Endothelial cell of umbilical vein (primary cell): ENCODE measurements at regions not wholly inside any gene's neighbourhood (a gene's known extent, or its start where the extent isn't known, plus 50 kb on each side); places are given as distances from the start of the nearest gene placed in this dataset.

Experiments
- BruUV-seq: library from RNA; stranded (reverse); fragments of 400-500 nt; replicated peaks from 2 replicates; lab custom pipeline; 2021; lab: Mats Ljungman, UMichigan
- CTCF ChIA-PET: fragments of 300-600, 350-600 bp; sonication (Branson Sonifier 250); formaldehyde crosslinking; loops from one replicate; lab custom pipeline; 2021; ENCODE audit warnings: antibody characterized with exemption, inconsistent platforms; lab: Charles Lee
- POLR2A ChIA-PET: fragments of 300-600, 350-600 bp; sonication (Branson Sonifier 250); formaldehyde crosslinking; loops from one replicate; lab custom pipeline; 2021; ENCODE audit warnings: antibody characterized with exemption, inconsistent platforms; lab: Charles Lee
- DNase-seq: peaks from one replicate; pipeline ENCODE4 v3.0.0-alpha.2; 2011; ENCODE audit warnings: low read depth, low spot score
- FAIRE-seq: peaks from 2 replicates; lab custom pipeline; 2011; peaks lifted over from hg19 to GRCh38; lab: Jason Lieb, UNC
- H2AFZ ChIP-seq: 2 replicates; pipeline ENCODE4 v1.6.0; 2012; ENCODE audit warnings: low read depth, low read length, control low read depth, inconsistent platforms
- H3K27ac ChIP-seq: 2 replicates; pipeline ENCODE4 v1.5.1; 2011; ENCODE audit warnings: low read depth, mild to moderate bottlenecking, control low read depth, low read length, moderate library complexity; ENCODE audit not compliant: insufficient read depth
- H3K27me3 ChIP-seq, 2 experiments: 2 replicates each; pipeline versions ENCODE4 v1.6.0 to v1.6.1; 2011; ENCODE audit warnings: low read length in 2 of 2, mixed read lengths in 1 of 2; ENCODE audit not compliant: control insufficient read depth in 2 of 2, insufficient read depth in 2 of 2
- H3K36me3 ChIP-seq, 2 experiments: 2 replicates in 1 of 2; 3 replicates in 1 of 2; pipeline ENCODE4 v1.5.1; 2011; ENCODE audit warnings: low read length in 2 of 2, mild to moderate bottlenecking in 1 of 2, moderate library complexity in 1 of 2; ENCODE audit not compliant: control insufficient read depth in 2 of 2, insufficient read depth in 2 of 2; ENCODE audit errors: extremely low read depth in 1 of 2
- H3K4me1 ChIP-seq: 3 replicates; pipeline ENCODE4 v1.5.1; 2011; ENCODE audit warnings: mild to moderate bottlenecking, low read length; ENCODE audit not compliant: control insufficient read depth, insufficient read depth; ENCODE audit errors: extremely low read depth
- H3K4me2 ChIP-seq: 2 replicates; pipeline ENCODE4 v1.6.1; 2011; ENCODE audit warnings: low read length, control low read depth, mixed read lengths; ENCODE audit not compliant: insufficient read depth
- H3K4me3 ChIP-seq, 3 experiments: fragments of 200-600 bp in 1 of 3; sonication (generic), shearing (Covaris generic) in 1 of 3; replicated peaks in 1 of 3; 2 replicates each; pipeline ENCODE4 v1.5.1; 2011 to 2016; ENCODE audit warnings: control low read depth in 3 of 3, low read length in 3 of 3, mild to moderate bottlenecking in 2 of 3, inconsistent platforms in 1 of 3, low read depth in 1 of 3, moderate library complexity in 1 of 3; ENCODE audit not compliant: insufficient read depth in 1 of 3
- H3K79me2 ChIP-seq: 2 replicates; pipeline ENCODE4 v1.6.0; 2012; ENCODE audit warnings: low read length, inconsistent platforms; ENCODE audit not compliant: control insufficient read depth, insufficient read depth
- H3K9ac ChIP-seq: replicated peaks from 2 replicates; pipeline ENCODE3; 2011; ENCODE audit warnings: low read length, control low read depth; ENCODE audit not compliant: insufficient read depth; ENCODE audit errors: extremely low read depth
- H3K9me1 ChIP-seq: replicated peaks from 3 replicates; pipeline ENCODE4 v1.6.0; 2011; ENCODE audit warnings: mild to moderate bottlenecking, low read length; ENCODE audit not compliant: control insufficient read depth, insufficient read depth; ENCODE audit errors: extremely low read depth
- H3K9me3 ChIP-seq: replicated peaks from 2 replicates; pipeline ENCODE4 v1.5.1; 2012; ENCODE audit warnings: low read length, inconsistent platforms; ENCODE audit not compliant: control insufficient read depth, insufficient read depth
- H4K20me1 ChIP-seq: replicated peaks from 2 replicates; pipeline ENCODE3; 2011; ENCODE audit warnings: mild to moderate bottlenecking, low read length; ENCODE audit not compliant: control insufficient read depth, insufficient read depth; ENCODE audit errors: extremely low read depth
- EZH2 ChIP-seq: IDR thresholded peaks from 2 replicates; pipeline ENCODE4 v1.6.1; 2012; ENCODE audit warnings: borderline replicate concordance, low read depth, mild to moderate bottlenecking, moderate library complexity, low read length, inconsistent platforms; ENCODE audit not compliant: severe bottlenecking
- FOS ChIP-seq: IDR thresholded peaks from 2 replicates; pipeline ENCODE4 v1.6.1; 2011; ENCODE audit warnings: mild to moderate bottlenecking, low read length, moderate library complexity, borderline replicate concordance; ENCODE audit not compliant: insufficient read depth
- GATA2 ChIP-seq: IDR thresholded peaks from 2 replicates; pipeline ENCODE4 v1.7.0; 2011; ENCODE audit warnings: low read depth, mild to moderate bottlenecking, moderate library complexity, mixed read lengths, low read length; ENCODE audit not compliant: insufficient read length, insufficient read depth
- JUN ChIP-seq: IDR thresholded peaks from 2 replicates; pipeline ENCODE4 v1.6.1; 2011; ENCODE audit warnings: borderline replicate concordance, low read depth; ENCODE audit not compliant: insufficient read length, insufficient read depth
- MYC ChIP-seq: IDR thresholded peaks from one replicate; pipeline ENCODE4 v1.6.1; 2011; ENCODE audit warnings: mild to moderate bottlenecking, low read depth, low read length
- POLR2A ChIP-seq: IDR thresholded peaks from 2 replicates; pipeline ENCODE4 v1.6.1; 2012; ENCODE audit warnings: low read depth, mild to moderate bottlenecking, control low read depth, low read length
- POLR2AphosphoS5 ChIP-seq: IDR thresholded peaks from 2 replicates; pipeline ENCODE4 v1.6.1; 2012; ENCODE audit warnings: low read depth, mild to moderate bottlenecking, control low read depth, low read length, moderate library complexity; ENCODE audit not compliant: insufficient read depth
- dilution Hi-C: fragments of 300-500 bp; cut with MboI; formaldehyde crosslinking; loops from one replicate; pipeline ENCODE4 v1.15.0; 2019; ENCODE audit warnings: low sequenced_read_pairs; ENCODE audit not compliant: extremely low pct_ligation_motif_present
- intact Hi-C: fragments of 100-400 bp; cut with micrococcal nuclease; formaldehyde crosslinking; loops from one replicate; pipeline ENCODE4 v1.10.0; 2022
- TF ChIP-seq, protein P1 (sequence below), 2 donors: IDR thresholded peaks; 1 replicate in 1 of 2; 2 replicates in 1 of 2; pipeline ENCODE4 v1.5.1; 2011; ENCODE audit warnings: low read length in 2 of 2, mild to moderate bottlenecking in 2 of 2, moderate library complexity in 2 of 2, control low read depth in 1 of 2, inconsistent platforms in 1 of 2, low read depth in 1 of 2; ENCODE audit not compliant: insufficient read depth in 1 of 2; ENCODE audit errors: extremely low read depth in 1 of 2
- TF ChIP-seq, protein P2 (sequence below): IDR thresholded peaks from 2 replicates; pipeline ENCODE4 v1.6.1; 2011; ENCODE audit not compliant: insufficient read depth, insufficient read length

DNA sequence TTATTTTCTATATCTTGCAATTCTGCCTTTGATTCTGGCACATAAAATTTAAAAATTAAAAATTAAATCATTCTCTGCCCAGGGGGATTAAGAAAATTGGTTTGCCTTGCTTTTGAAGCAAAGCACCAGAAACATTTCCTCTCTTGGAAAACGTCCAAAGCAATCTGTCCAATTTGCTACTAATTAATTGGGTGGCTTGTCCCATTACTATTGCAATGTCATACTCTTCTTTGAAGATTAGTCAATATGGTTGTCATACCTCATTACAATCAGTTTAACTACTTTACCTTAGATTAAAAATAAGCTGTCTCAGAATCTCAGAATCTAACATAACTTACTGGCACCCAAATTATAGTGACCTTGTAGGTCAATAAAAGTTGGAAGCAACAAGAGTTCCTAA is 208.8 kb downstream of the TMA16 start:
- no peaks in the 10 kb centered on the region for H3K9me3 ChIP-seq
- no peak overlapping the region for H2AFZ ChIP-seq
- H4K20me1 ChIP-seq, result no peaks in the 10 kb centered on the region
- H3K4me1 ChIP-seq, result no peaks in the 10 kb centered on the region
- dilution Hi-C loops, result no loop called here
- intact Hi-C loops, result no loop called here
- H3K9ac ChIP-seq, result no peak overlapping the region
- H3K4me3 ChIP-seq, result no peak overlapping the region
- POLR2A ChIA-PET, result no interaction called here
- no peak for TF ChIP-seq GATA2
- no peak for TF ChIP-seq MYC
- no peak for TF ChIP-seq EZH2
- FAIRE-seq (no peak), DNase-seq (no peak)
- no peaks in the 10 kb centered on the region for H3K79me2 ChIP-seq
- H3K27me3 ChIP-seq, result no peaks in the 10 kb centered on the region
- no peak overlapping the region for H3K27ac ChIP-seq
- no peaks in the 10 kb centered on the region for H3K36me3 ChIP-seq
- H3K4me2 ChIP-seq, result no peak overlapping the region
- no TSS peak for BruUV-seq
- CTCF ChIA-PET, result no interaction called here
- H3K9me1 ChIP-seq, result no peaks in the 10 kb centered on the region

GRCh38 chr4:163707873-163708272 is 213.4 kb downstream of the TMA16 start:
- Histone ChIP-seq H3K36me3 (no peaks in the 10 kb centered on the region), H3K4me2 (no peak overlapping the region), H3K27ac (no peak overlapping the region), H3K9me3 (no peaks in the 10 kb centered on the region), H2AFZ (no peak overlapping the region), H3K4me3 (no peak overlapping the region), H4K20me1 (no peaks in the 10 kb centered on the region), H3K9ac (no peak overlapping the region), H3K79me2 (no peaks in the 10 kb centered on the region), H3K27me3 (no peaks in the 10 kb centered on the region), H3K4me1 (no peaks in the 10 kb centered on the region), H3K9me1 (no peaks in the 10 kb centered on the region)
- dilution Hi-C loops (no loop called here), intact Hi-C loops (no loop called here)
- BruUV-seq, result no TSS peak
- FAIRE-seq (no peak), DNase-seq (no peak)
- ChIA-PET CTCF (interaction anchor here (0.7 kb wide), 1 partner anchor 529 kb away, joined by 3 read pairs; no protein-coding TSS in a partner anchor), POLR2A (no interaction called here)
- TF ChIP-seq GATA2 (no peak), EZH2 (no peak), JUN (no peak), POLR2A (no peak), POLR2AphosphoS5 (no peak), FOS (no peak), MYC (no peak)
- TF ChIP-seq, protein P1, sequence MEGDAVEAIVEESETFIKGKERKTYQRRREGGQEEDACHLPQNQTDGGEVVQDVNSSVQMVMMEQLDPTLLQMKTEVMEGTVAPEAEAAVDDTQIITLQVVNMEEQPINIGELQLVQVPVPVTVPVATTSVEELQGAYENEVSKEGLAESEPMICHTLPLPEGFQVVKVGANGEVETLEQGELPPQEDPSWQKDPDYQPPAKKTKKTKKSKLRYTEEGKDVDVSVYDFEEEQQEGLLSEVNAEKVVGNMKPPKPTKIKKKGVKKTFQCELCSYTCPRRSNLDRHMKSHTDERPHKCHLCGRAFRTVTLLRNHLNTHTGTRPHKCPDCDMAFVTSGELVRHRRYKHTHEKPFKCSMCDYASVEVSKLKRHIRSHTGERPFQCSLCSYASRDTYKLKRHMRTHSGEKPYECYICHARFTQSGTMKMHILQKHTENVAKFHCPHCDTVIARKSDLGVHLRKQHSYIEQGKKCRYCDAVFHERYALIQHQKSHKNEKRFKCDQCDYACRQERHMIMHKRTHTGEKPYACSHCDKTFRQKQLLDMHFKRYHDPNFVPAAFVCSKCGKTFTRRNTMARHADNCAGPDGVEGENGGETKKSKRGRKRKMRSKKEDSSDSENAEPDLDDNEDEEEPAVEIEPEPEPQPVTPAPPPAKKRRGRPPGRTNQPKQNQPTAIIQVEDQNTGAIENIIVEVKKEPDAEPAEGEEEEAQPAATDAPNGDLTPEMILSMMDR (IDR thresholded peaks at IDR 0.05; ENCODE audit: extremely low read depth in 1 of 2, insufficient read depth in 1 of 2, low read depth in 1 of 2, low read length in 2 of 2), result no peak
- TF ChIP-seq, protein P2, sequence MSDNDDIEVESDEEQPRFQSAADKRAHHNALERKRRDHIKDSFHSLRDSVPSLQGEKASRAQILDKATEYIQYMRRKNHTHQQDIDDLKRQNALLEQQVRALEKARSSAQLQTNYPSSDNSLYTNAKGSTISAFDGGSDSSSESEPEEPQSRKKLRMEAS, result no peak
